Dermis blood vessel endothelial cell (primary cell): ENCODE measurements at regions not wholly inside any gene's neighbourhood (a gene's known extent, or its start where the extent isn't known, plus 50 kb on each side); places are given as distances from the start of the nearest gene placed in this dataset.
A peak's percentile ranks its signal among the peaks of the same experiment; 100 is the strongest.

Source experiments
- DNase-seq: peaks from one replicate; pipeline ENCODE4 v3.0.0; 2010

DNA sequence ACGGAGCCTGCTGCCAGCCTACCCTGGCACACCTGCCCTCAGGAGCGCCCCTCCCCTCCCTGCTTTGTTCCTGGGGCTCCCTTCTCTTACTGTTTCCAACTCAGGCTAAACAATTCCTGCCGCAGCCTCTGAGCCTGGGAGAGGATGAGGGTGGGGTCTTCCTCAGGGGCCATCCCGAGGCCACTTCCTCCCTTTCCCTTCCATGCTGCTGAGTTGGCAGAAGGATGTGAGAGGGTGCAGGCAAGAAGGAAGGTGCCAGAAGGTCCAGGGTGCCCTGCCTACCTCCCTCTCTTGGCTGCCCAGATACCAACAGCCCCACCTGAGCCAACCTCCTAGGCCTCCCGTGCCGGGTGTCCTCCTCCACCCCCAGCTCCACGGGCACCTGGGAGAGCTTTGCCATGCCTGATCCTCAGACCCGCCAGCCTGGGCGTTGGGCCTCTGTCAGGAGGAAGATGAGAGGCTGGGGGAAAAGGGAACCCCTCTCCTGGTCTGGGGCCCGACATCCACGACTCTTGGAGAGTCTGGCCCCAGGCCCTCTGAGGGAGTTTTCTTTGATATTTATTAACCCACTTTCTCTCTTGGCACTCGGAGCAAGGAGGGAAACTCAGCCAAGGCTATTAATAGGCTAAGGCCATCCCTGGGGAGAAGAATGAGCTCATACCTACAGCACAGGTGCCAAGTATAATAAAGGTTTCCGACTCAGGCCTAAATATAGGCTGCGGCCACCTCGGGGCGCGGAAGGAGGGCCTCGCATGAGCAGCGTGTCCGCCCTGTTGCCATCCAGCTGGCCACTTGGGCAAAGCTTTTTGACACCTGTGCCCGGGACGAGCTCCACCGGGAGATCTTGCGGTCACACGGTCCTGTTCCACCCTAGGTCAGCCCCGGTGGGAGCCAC, 232.0 kb downstream of the ENGASE start:
- no peak for DNase-seq

DNA sequence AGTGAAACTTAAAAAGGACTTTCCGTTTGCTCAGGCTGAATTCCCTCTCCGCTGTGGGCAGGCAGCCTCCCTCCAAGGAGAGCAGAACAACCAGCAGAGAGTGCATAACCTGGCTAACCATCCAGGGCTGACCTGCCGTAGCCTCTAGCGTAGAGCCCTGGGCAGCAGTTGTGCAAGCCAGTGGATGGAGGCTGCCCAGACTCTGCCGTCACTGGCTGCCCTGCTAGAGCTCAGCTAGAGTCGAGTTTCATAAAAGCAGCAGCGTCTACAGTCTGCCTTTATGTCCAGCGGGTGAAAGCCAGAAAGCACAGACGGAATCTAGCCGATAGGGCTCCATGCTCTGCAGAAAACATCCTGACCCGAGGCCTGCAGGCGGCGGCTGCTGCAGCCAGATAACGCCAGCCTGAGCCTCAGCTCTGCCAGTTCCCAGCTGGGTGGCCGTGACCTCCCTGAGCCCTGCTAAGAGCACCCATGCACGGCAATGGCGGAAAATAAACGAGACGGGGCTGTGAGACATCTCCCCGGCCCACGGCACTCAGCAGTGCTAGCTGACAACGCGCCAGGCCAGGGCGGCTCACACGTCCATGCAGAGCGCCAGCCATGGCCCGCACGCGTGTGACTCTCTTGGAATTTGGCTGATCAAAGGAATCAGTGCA, 231.3 kb downstream of the ENGASE start:
- DNase-seq = no peak

GRCh38 chr17:79305376-79305767, 230.7 kb downstream of the ENGASE start:
- DNase-seq = no peak

DNA sequence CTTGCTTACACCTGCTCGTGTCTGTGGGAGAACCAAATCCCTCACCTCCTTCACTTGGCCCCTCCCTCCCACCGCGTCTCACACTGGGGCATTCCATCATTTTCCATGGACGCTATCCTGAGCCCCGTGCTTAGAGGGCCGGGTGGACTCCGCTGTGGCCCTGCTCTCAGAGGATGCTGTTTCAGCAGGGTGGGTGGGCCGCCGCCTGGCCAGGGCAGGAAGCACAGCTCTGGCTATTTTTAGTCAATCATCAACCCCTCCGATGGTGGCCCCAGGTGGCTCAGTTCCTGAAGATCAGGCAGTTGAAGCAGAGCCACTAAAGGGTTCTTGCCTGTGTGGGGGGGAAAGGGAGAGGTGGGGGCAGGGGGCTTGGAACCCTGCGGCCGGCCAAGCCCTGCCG, 230.3 kb downstream of the ENGASE start:
- no peak for DNase-seq

GRCh38 chr17:79303641-79304205, 229.1 kb downstream of the ENGASE start:
- DNase-seq = no peak

- no peak for DNase-seq
These were observed 226.8 kb downstream of the ENGASE start for GRCh38 chr17:79301469-79301868.

DNA sequence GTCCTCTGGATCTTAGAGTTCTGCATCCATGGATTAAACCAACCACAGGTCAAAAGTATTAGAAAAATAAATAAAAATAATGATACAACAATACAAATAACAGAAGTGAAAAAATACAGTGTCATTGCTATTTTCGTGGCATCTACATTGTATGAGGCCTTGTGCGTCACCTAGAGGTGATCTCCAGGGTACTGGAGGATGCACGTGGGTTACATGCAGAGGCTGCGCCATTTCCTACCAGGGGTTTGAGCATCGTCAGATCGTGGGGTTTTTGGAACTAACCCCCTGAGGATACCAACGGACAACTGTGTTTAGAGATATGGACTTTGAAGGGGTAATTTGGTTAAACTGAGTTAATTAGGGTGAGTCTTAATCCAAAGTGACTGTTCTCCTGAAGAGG, 224.7 kb downstream of the ENGASE start:
- DNase-seq = no peak

- no peak for DNase-seq
These were observed 224.2 kb downstream of the ENGASE start for GRCh38 chr17:79298799-79299198.

- no peak for DNase-seq
These were observed 221.6 kb downstream of the ENGASE start for GRCh38 chr17:79296243-79296642.

DNA sequence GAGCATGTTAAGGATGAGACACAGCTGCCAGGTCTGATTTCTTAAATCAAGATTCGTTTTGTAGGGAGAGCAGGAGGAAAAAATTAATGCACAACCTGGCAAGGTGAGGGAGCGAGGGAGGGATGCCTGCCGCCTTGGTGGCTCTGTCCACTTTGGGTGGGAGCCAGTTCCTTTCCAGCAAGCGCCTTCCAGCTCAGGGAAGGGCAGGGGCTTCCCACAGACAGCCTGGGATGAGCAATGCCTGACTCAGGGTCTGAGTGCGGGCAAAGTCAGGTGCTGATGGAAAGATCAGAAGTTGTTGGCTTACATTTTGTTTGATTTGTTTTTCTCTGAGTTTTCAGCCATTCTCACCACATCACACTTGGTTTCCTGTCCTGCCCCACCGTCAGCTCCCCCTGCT, 220.7 kb downstream of the ENGASE start:
- DNase-seq = no peak

GRCh38 chr17:79294459-79295071, 219.9 kb downstream of the ENGASE start:
- peak; percentile 64 for DNase-seq

DNA sequence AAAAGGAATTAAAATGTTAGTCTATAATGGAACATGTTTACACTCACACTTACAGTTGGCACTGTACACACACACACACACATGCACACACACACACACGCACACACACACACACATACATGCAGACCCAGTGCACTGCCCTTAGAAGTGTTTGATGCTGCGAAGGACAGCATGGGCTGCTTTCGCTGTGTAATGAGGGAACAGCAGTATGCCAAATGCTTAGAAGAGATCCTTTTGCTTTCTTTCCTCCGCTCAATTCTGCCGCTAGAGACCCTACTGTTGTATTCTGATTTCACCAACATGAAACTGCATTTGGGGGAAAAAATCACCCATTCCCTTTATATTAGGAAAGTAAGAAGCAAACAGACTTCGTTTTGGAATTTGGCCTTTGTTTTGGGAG, 217.9 kb downstream of the ENGASE start:
- DNase-seq = no peak

DNA sequence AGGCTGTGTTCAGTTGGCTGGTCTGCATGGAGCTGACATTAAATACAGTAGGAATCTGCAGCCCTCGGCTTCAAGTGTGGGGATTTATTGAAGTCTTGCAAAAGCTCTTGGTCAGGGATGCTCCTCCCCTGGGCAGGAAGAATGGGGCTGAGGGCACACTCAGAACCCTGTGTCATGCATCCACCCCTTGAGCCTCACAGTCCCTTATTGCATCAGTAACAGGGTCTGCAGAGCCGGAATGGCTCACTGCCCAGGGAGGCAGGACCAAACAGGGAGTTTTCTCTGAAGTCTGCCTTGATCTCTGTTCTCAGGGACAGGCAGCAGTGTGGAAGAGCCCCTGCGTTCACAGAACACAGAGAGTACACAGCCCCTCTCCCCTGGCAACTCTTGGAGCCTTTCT, 216.8 kb downstream of the ENGASE start:
- DNase-seq = no peak

DNA sequence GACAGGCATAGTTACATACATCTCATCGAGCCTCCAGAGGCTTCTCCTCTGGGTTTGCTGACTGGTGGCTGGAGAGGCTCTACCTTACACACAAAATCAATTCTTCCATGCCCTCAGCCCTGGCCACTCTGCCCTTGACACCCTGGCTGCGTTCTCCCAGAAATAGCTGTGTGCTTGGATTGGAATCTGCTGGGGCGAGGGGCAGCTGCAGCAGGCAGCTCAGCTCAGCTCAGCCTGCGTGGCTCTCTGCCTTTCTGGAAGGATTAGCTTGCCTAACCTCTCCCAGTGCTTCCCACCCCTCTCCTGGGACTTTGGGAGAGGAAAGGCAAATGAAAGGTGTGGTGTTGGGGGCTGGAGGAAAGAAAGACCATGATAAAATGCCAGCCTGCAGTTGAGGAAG, 216.1 kb downstream of the ENGASE start:
- DNase-seq = no peak

DNA sequence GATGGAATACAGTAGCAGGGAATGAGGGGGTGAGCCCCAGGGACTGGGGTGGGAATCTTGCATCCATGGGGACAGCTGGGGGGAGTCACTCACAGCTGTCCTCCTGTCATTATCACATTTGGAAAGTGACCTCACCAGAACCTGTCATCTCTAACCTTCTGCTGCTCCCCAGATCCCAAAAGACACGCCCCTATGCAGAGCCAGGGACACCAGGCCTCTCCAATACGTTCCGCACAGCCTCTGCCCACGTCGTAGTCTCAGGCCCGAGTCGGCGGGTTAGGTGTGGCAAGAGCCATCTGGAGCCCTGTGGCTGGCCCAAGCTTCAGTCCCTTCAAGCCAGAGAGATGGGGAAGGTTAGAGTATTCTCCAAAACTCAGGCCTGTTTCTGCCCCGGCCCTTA, 214.3 kb downstream of the ENGASE start:
- no peak for DNase-seq

DNA sequence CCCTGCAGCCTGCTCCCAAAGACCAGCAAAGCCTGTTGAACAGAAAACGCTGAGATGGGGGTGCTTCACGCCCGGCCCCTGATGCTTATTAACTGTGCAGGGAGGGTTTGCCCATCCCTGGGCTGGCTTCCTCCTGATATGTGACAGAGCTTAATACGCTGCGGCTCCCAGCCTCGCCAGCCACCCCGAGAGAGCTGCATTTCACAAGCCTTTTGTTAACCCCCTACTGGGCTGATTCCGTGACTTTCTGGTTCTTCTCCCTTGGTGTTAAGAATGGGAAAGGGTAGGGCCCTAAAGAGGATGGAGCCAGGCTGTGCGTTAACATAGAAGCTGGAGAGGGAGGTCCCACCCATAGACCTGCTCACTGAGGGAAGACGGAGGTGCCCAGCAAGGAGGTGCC, 211.8 kb downstream of the ENGASE start:
- DNase-seq = no peak

DNA sequence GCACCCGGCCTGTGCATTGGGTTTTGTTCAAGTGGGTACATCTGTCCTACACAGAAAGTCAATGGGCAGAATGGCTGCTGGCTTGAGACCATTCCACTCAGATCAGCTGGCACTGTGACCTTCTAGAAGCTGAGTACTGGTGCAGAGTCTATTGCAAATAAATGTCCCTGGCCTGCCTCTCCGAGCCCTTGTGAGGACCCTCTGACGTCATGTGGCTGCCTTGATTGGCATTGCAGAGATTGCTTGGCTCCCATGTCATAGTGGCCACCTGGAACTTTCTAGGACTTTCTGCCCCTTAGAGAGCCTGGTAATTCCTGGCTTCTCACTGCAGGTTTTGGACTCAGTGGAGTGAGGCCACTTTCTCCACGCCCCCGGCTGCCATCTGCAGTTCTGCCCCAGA, 211.3 kb downstream of the ENGASE start:
- no peak for DNase-seq

DNA sequence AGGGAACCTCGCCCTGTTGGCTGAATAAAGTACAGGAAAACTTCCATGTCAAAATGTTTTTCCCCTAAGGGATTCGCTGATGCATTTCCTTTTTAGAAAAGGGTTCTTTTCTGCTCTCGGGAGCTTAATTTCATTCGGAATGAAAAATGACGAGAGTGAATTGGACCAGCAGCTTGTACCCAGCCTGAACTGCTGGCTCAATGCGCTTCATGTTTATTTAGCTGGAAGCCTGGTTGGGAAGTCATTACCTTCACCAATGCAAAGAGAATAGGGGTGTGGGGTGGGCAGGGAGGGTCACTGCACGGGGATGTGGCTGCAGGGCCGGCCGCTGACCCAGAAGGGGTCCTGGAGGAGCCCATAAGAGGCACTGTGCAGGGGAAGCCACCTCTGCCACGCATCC, 207.7 kb downstream of the ENGASE start:
- DNase-seq = no peak

DNA sequence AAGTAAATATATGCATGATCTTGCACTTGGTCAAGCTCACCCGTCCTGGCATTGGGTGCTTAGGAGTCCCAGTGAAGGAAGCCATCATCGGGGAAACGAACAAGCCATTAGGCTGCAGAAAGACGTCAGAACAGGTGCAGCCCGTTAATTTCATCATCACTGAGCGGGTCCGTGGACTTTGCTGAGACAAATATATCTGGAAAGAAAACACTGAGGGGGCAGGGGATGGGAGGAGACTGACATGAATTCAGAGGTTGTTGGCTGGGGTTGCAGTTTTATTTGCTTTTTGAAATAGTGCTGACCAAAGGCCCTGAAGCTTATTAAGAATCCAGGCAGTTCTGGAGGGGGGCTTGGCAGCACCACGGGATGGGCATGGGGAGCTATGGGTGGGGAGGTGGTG, 207.2 kb downstream of the ENGASE start:
- no peak for DNase-seq

DNA sequence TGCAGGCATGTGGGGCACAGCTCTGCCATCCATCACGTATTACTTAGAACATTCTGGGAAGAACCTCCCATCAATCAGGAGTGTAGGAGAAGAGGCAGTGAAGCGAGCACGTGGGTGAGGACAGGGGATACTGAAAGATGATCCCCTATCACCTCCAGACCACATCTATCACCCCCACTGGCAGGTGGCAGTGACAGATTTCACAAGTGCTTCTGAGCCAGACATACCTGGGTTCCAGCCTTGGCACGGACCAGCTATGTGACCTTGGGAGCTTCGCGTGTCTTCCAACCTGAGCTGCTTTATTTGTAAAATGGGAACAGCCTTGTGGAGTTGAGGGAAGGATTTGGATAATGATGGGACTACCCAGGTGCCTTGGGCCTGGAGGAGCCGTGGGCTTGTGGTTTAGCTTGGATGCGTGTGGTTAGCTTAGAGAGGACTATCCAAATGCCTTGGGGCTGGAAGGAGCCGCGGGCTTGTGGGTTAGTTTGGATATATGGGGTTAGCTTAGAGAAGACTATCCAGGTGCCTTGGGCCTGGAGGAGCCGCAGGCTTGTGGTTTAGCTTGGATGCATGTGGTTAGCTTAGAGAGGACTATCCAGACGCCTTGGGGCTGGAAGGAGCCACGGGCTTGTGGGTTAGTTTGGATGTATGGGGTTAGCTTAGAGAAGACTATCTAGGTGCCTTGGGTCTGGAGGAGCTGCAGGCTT, 206.4 kb downstream of the ENGASE start:
- DNase-seq = no peak

DNA sequence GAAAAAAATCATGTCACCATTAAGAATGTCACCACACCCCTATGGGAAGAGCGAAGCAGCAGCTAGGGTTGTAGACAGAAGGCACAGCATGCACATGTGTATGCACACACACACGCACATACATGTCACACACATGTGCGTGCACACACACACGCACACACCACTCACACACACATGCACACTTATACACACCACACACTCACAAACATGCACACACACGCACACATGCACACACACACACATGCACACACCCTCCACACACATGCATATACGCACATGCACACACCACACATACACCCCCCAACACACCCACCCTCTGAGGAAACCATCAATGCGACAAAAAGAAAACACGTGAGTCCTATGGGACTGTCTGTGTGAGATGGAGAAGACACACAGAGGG, 205.4 kb downstream of the ENGASE start:
- DNase-seq = no peak

GRCh38 chr17:79279320-79279719, 204.7 kb downstream of the ENGASE start:
- DNase-seq = no peak

GRCh38 chr17:79276821-79277220, 202.2 kb downstream of the ENGASE start:
- DNase-seq = no peak
